ENCODE measurements at regions not wholly inside any gene's neighbourhood (a gene's known extent, or its start where the extent isn't known, plus 50 kb on each side); places are given as distances from the start of the nearest gene placed in this dataset.

- H3K4me3 Mint-ChIP-seq, result no peak overlapping the region
- no peak overlapping the region for H3K27ac Mint-ChIP-seq
- no peaks in the 10 kb centered on the region for H3K27me3 Mint-ChIP-seq (ENCODE audit: low read depth)
- TF ChIP-seq CTCF (IDR thresholded peaks at IDR 0.05; ENCODE audit: unreplicated experiment), result no peak
- DNase-seq (ENCODE audit: low spot score in 2 of 2, unreplicated experiment in 2 of 2), result no peak
- H3K4me1 Mint-ChIP-seq, result no peaks in the 10 kb centered on the region
- no peaks in the 10 kb centered on the region for H3K36me3 Mint-ChIP-seq
- H3K9me3 Mint-ChIP-seq, result peaks cover 21% of the 10 kb centered on the region
Measured at GRCh38 chr3:162170581-162170980, 674.0 kb downstream of the OTOL1 start.

DNA sequence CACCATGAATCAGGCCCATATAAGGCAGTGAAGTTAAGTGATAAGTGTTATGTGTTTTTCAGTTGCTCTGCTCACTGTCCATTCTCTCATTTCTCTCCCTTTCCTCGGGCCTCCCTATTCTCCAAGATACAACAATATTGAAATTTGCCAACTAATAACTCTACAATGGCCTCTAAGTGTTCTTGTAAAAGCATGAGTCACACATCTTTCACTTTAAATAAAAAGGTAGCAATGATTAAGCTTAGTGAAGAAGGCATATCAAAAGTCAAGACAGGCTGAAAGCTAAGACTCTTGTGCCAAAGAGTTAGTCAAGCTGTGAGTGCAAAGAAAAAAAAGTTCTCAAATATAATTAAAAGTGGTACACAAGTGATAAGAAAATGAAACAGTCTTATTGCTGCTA lies 675.4 kb downstream of the OTOL1 start:
- no peaks in the 10 kb centered on the region for H3K36me3 Mint-ChIP-seq
- H3K4me1 Mint-ChIP-seq, result no peaks in the 10 kb centered on the region
- TF ChIP-seq CTCF (IDR thresholded peaks at IDR 0.05; ENCODE audit: unreplicated experiment), result no peak
- no peak for DNase-seq (ENCODE audit: low spot score in 2 of 2, unreplicated experiment in 2 of 2)
- peaks cover 21% of the 10 kb centered on the region for H3K9me3 Mint-ChIP-seq
- H3K27ac Mint-ChIP-seq, result no peak overlapping the region
- H3K27me3 Mint-ChIP-seq (ENCODE audit: low read depth), result no peaks in the 10 kb centered on the region
- H3K4me3 Mint-ChIP-seq, result no peak overlapping the region

DNA sequence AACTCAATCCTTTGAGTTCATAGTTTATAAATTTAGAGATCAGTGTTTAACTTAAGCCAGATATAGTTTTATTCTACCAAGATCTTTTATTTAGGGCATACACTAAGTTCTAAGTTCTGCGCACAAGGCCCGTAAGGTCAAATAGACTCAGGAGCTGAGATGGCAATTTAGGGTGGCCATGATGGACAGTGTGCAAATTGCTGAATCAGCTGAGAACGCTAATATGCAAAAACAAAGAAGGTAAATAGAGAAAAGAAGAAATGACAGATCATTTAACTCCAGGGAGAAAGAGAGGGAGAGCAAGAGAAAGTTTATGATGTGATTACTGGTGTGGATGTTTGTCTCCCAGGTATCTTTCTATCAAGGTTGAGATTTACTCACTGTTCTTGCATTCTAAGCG lies 678.5 kb downstream of the OTOL1 start:
- DNase-seq (ENCODE audit: low spot score in 2 of 2, unreplicated experiment in 2 of 2), result no peak
- Mint-ChIP-seq H3K27ac (no peak overlapping the region), H3K4me3 (no peak overlapping the region)

DNA sequence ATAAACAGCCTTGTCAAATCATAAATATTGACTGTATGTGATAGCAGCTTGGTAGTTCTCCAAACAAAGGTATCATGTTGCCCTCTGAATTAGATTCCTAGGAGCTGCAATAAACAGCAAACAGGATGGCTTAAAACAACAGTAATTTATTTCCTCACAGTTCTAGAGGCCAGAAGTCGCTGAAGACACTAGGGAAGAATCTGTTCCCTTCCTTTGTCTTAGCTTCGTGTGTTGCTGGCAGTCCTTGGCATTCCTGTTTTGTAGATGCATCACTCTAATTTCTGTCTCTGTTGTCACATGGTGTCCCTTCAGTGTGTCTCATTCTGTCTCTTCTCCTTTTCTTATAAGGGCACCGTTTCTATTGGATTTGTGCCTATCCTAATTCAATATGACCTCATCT lies 679.3 kb downstream of the OTOL1 start:
- no peak overlapping the region for H3K27ac Mint-ChIP-seq
- no peak overlapping the region for H3K4me3 Mint-ChIP-seq
- H3K27me3 Mint-ChIP-seq (ENCODE audit: low read depth), result no peaks in the 10 kb centered on the region
- no peaks in the 10 kb centered on the region for H3K4me1 Mint-ChIP-seq
- H3K36me3 Mint-ChIP-seq, result no peaks in the 10 kb centered on the region
- no peak for DNase-seq (ENCODE audit: low spot score in 2 of 2, unreplicated experiment in 2 of 2)
- TF ChIP-seq CTCF (IDR thresholded peaks at IDR 0.05; ENCODE audit: unreplicated experiment), result no peak
- H3K9me3 Mint-ChIP-seq, result peaks cover 21% of the 10 kb centered on the region

More for the DNA sequence above, 678.5 kb downstream of the OTOL1 start:
- no peaks in the 10 kb centered on the region for H3K27me3 Mint-ChIP-seq (ENCODE audit: low read depth)
- no peak for TF ChIP-seq CTCF (IDR thresholded peaks at IDR 0.05; ENCODE audit: unreplicated experiment)
- H3K36me3 Mint-ChIP-seq, result no peaks in the 10 kb centered on the region
- no peaks in the 10 kb centered on the region for H3K4me1 Mint-ChIP-seq
- H3K9me3 Mint-ChIP-seq, result peaks cover 21% of the 10 kb centered on the region

- Mint-ChIP-seq H3K4me3 (no peak overlapping the region), H3K27ac (no peak overlapping the region), H3K4me1 (no peaks in the 10 kb centered on the region), H3K36me3 (no peaks in the 10 kb centered on the region), H3K27me3 (ENCODE audit: low read depth) (no peaks in the 10 kb centered on the region), H3K9me3 (peaks cover 18% of the 10 kb centered on the region)
- TF ChIP-seq CTCF (IDR thresholded peaks at IDR 0.05; ENCODE audit: unreplicated experiment), result no peak
- no peak for DNase-seq (ENCODE audit: low spot score in 2 of 2, unreplicated experiment in 2 of 2)
Measured at GRCh38 chr3:162183440-162183839, 686.8 kb downstream of the OTOL1 start.

Data from mesothelial cell of epicardium (in vitro differentiated cells).